GM19395 (cell line): ENCODE measurements at regions not wholly inside any gene's neighbourhood (a gene's known extent, or its start where the extent isn't known, plus 50 kb on each side); places are given as distances from the start of the nearest gene placed in this dataset.

Source experiments
- ATAC-seq: cut with Tn5 transposase; IDR thresholded peaks from one replicate; pipeline ENCODE4 v1.9.1; 2021; ENCODE audit warnings: mild to moderate bottlenecking, moderate library complexity; ENCODE audit not compliant: unreplicated experiment

DNA sequence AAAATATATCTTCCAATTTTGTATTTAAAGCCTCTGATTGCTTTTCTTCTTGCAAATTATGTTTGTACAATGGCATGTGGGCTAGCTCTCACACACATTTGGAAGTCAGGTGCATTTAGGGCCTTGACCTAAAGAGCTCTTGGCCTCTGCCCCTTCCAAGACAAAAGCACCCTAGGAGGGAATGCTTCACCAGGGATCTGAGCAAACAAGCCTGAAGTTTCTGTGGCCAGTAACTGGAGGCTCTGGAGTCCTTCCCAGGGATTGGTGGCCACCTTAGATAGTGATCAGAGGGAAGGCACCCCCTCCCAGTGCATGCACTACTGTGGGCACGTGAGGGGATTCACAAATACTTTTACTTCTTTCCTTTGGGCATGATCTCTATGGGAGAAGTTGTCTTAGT, 60.3 kb upstream of the DIPK2B start:
- ATAC-seq = no peak

DNA sequence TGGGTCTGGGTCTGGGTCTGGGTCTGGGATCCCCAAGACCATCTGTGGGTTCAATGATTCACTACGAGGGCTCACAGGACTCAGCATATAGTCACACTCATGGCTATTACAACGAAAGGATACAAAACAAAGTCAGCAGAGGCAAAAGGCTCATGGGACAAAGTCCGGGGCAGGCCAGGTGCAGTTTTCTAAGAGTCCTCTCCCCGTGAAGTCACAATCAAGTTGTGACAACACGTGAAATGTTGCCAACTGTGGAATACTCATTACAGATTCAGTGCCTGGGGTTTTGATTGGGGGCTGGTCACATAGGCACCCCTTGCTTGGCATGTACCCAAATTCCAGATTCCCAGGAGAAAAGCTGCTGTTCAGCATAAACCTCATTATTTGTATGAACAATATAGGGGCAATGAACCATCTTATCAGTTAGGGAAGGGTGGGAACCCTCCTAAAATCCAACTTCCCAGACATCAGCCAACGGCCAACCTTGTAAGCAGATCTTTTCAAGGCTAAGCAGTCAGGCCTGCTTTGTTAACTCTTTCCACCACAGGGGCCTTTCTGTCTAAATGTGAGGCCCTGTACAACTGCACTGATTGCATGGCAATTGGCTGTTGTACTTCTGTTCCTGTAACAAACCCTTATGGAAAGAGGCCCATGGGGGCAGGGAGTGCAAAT, 58.2 kb upstream of the DIPK2B start:
- no peak for ATAC-seq
